ENCODE measurements at regions not wholly inside any gene's neighbourhood (a gene's known extent, or its start where the extent isn't known, plus 50 kb on each side); places are given as distances from the start of the nearest gene placed in this dataset.

- no peak for TF ChIP-seq ZBTB40 (IDR thresholded peaks at IDR 0.05; ENCODE audit: borderline replicate concordance)
These were observed 176.8 kb upstream of the GLI2 start (continued) for GRCh38 chr2:120558847-120559246.

- Histone ChIP-seq H3K4me1 (ENCODE audit: control insufficient read depth, insufficient read depth, low read length) (no peaks in the 10 kb centered on the region), H2AFZ (ENCODE audit: control insufficient read depth, low read depth, low read length) (no peak overlapping the region), H3K27me3 (replicated peaks in 1 of 2; ENCODE audit: control insufficient read depth in 2 of 2, insufficient read depth in 2 of 2, low read length in 1 of 2) (peaks cover 0 to 8% of the 10 kb centered on the region in 2 experiments; a peak in 2 of 4 replicates), H3K79me2 (ENCODE audit: control insufficient read depth, insufficient read depth, low read length) (no peaks in the 10 kb centered on the region), H3K36me3 (ENCODE audit: control insufficient read depth in 2 of 2, insufficient read depth in 2 of 2, low read length in 1 of 2) (no peaks in the 10 kb centered on the region), H3K9me3 (replicated peaks; ENCODE audit: control insufficient read depth, insufficient read depth, low read length) (no peaks in the 10 kb centered on the region), H3K27ac (ENCODE audit: control insufficient read depth, insufficient read depth) (no peak overlapping the region), H4K20me1 (ENCODE audit: control insufficient read depth, insufficient read depth) (no peaks in the 10 kb centered on the region), H3K4me3 (no peak overlapping the region), H3K9ac (ENCODE audit: control insufficient read depth, insufficient read depth, low read length) (no peak overlapping the region), H3K4me2 (ENCODE audit: control insufficient read depth, insufficient read depth) (no peak overlapping the region)
- RAD21 ChIA-PET (ENCODE audit: unreplicated experiment): no interaction called here
- BruUV-seq (replicated peaks): no TSS peak
- TF ChIP-seq TBL1XR1 (IDR thresholded peaks at IDR 0.05; ENCODE audit: low read depth, low read length): no peak
- no peak for TF ChIP-seq NRF1 (conservative IDR thresholded peaks at IDR 0.05; ENCODE audit: low read depth, low read length)
- no peak for TF ChIP-seq E2F4 (IDR thresholded peaks at IDR 0.05; ENCODE audit: low read depth, low read length)
- no peak for TF ChIP-seq ELK1 (IDR thresholded peaks at IDR 0.05; ENCODE audit: low read depth, low read length)
- POLR2A ChIA-PET: no interaction called here
- no peak for DNase-seq (ENCODE audit: low read depth, low spot score)
- intact Hi-C loops (cut with micrococcal nuclease; ENCODE audit: unreplicated experiment): loop anchor here (10.0 kb wide), 1 partner anchor 215 kb away; the partner anchor contains the start of gene INHBB
- no peak for FAIRE-seq
- CTCF ChIA-PET: no interaction called here
- in situ Hi-C loops (cut with MboI): no loop called here
- WGBS (ENCODE audit: insufficient coverage, insufficient replicate concordance, low lambda C conversion rate, missing lambda C conversion rate): 31% methylated on average over 5 of the region's 5 CpGs
- ATAC-seq: no peak
- SMC1A ChIA-PET (ENCODE audit: uncharacterized antibody, unreplicated experiment): interaction anchor here (0.6 kb wide), 1 partner anchor 59 kb away, joined by 3 read pairs; no protein-coding TSS in a partner anchor
These were observed 176.3 kb upstream of the GLI2 start for GRCh38 chr2:120559401-120559800.

All from GM12878 (cell line).